Adrenal gland (tissue), 9 donors: ENCODE measurements at regions not wholly inside any gene's neighbourhood (a gene's known extent, or its start where the extent isn't known, plus 50 kb on each side); places are given as distances from the start of the nearest gene placed in this dataset.

Experiments
- DNase-seq, 7 donors: peaks; one replicate each; pipeline ENCODE4 v3.0.0-alpha.2; 2019 to 2020
- H3K27ac ChIP-seq, 5 donors: fragments of 200-600 bp; sonication (generic) in 4 of 5; 1 replicate in 3 of 5; 2 replicates in 2 of 5; pipeline versions ENCODE4 v1.5.1 to v1.8.0; 2016 to 2020; ENCODE audit warnings: mild to moderate bottlenecking in 1 of 5
- H3K27me3 ChIP-seq: fragments of 200-600 bp; 2 replicates; pipeline ENCODE4 v1.8.0; 2021
- H3K36me3 ChIP-seq, 2 donors: fragments of 200-600 bp; replicated peaks in 1 of 2; 1 replicate in 1 of 2; 2 replicates in 1 of 2; pipeline versions ENCODE4 v1.5.1 to v1.8.0; 2018 to 2022
- H3K4me1 ChIP-seq, 2 donors: fragments of 200-600 bp; replicated peaks in 1 of 2; 1 replicate in 1 of 2; 2 replicates in 1 of 2; pipeline versions ENCODE4 v1.5.1 to v1.8.0; 2018 to 2021
- H3K4me3 ChIP-seq, 4 donors: fragments of 200-600 bp; sonication (generic) in 3 of 4; one replicate each; pipeline ENCODE4 v1.5.1; 2016 to 2018
- H3K9me3 ChIP-seq, 3 donors: fragments of 200-600 bp; sonication (generic) in 1 of 3; replicated peaks in 1 of 3; 1 replicate in 2 of 3; 2 replicates in 1 of 3; pipeline versions ENCODE4 v1.5.1 to v1.8.0; 2016 to 2021
- CTCF ChIP-seq, 6 experiments: fragments of 450-650 bp in 4 of 6; fragments of 200-600 bp in 2 of 6; sonication (generic) in 1 of 6; IDR thresholded peaks; 1 replicate in 5 of 6; 2 replicates in 1 of 6; pipeline versions ENCODE4 v1.5.1 to v1.8.0; 2016 to 2021; ENCODE audit warnings: antibody characterized with exemption in 6 of 6, mild to moderate bottlenecking in 2 of 6, moderate library complexity in 1 of 6
- POLR2A ChIP-seq, 2 donors: fragments of 450-650 bp; IDR thresholded peaks; one replicate each; pipeline ENCODE4 v1.6.1; 2017; ENCODE audit warnings: antibody characterized with exemption in 2 of 2, mild to moderate bottlenecking in 2 of 2, moderate library complexity in 1 of 2
- WGBS, 4 donors: extraction: QIAGEN DNeasy Blood & Tissue Kit in 2 of 4; methylation state at CpG; one replicate each; pipeline versions ENCODE4 v1.1.5 to v1.1.7; 2013 to 2017; 5-methylcytosine and 5-hydroxymethylcytosine counted together
- intact Hi-C, 2 donors: fragments of 100-400 bp; cut with DNase I; formaldehyde crosslinking; loops; one replicate each; pipeline versions ENCODE4 v1.14.1 to v1.15.0; 2022 to 2023
- donor health status: healthy with polysubstance abuse.
- donor health status: Bipolar disorder and iron deficiency.
- donor health status: DM: yes; HTN: yes; CAD: no.
- donor health status: DM: no; HTN: no; CAD: no.
- donor health status: DM: no; HTN: no; CAD: no.

GRCh38 chr10:100670828-100671479, 74.4 kb upstream of the PAX2 start:
- peak in 4 of 7 donors; percentile 17 to 47 (median 34) for DNase-seq
- no peak overlapping the region for H3K27ac ChIP-seq
- no peaks in the 10 kb centered on the region for H3K4me1 ChIP-seq
- TF ChIP-seq CTCF (IDR thresholded peaks at IDR 0.05): peak in 4 of 6 experiments; percentile 6 to 83 (median 72)
- TF ChIP-seq POLR2A (IDR thresholded peaks at IDR 0.05): no peak
- H3K36me3 ChIP-seq: no peaks in the 10 kb centered on the region
- H3K4me3 ChIP-seq: no peak overlapping the region
- WGBS, 4 donors: 2 to 15% (median 6%) methylated on average over 4 to 54 of the region's 54 CpGs
- intact Hi-C loops: loop anchor here in 1 of 2 donors (5.0 kb wide), 1 partner anchor 71 kb away; no protein-coding TSS in a partner anchor
- H3K27me3 ChIP-seq: peaks cover 49% of the 10 kb centered on the region
- no peaks in the 10 kb centered on the region for H3K9me3 ChIP-seq

GRCh38 chr10:100672199-100672598, 73.2 kb upstream of the PAX2 start:
- no peak for DNase-seq
- H3K4me3 ChIP-seq: no peak overlapping the region
- H3K36me3 ChIP-seq: no peaks in the 10 kb centered on the region
- no peak overlapping the region for H3K27ac ChIP-seq
- H3K9me3 ChIP-seq: no peaks in the 10 kb centered on the region
- TF ChIP-seq POLR2A (IDR thresholded peaks at IDR 0.05) (no peak), CTCF (IDR thresholded peaks at IDR 0.05) (no peak)
- peaks cover 49% of the 10 kb centered on the region for H3K27me3 ChIP-seq
- no peaks in the 10 kb centered on the region for H3K4me1 ChIP-seq
- intact Hi-C loops: loop anchor here in 1 of 2 donors (5.0 kb wide), 1 partner anchor 70 kb away; no protein-coding TSS in a partner anchor
- WGBS, 4 donors: 79 to 89% (median 85%) methylated on average over 3 of the region's 3 CpGs

GRCh38 chr10:100677290-100677945, 68.0 kb upstream of the PAX2 start:
- no peak overlapping the region for H3K4me3 ChIP-seq
- H3K9me3 ChIP-seq: no peaks in the 10 kb centered on the region
- DNase-seq: no peak
- WGBS, 4 donors: 61 to 72% (median 67%) methylated on average over 6 of the region's 6 CpGs
- H3K27me3 ChIP-seq: peaks cover 47% of the 10 kb centered on the region
- no peaks in the 10 kb centered on the region for H3K4me1 ChIP-seq
- no peaks in the 10 kb centered on the region for H3K36me3 ChIP-seq
- TF ChIP-seq CTCF (IDR thresholded peaks at IDR 0.05) (no peak), POLR2A (IDR thresholded peaks at IDR 0.05) (no peak)
- H3K27ac ChIP-seq: no peak overlapping the region
- intact Hi-C loops: no loop called here

- Histone ChIP-seq H3K4me1 (no peaks in the 10 kb centered on the region), H3K36me3 (no peaks in the 10 kb centered on the region), H3K27ac (no peak overlapping the region), H3K4me3 (no peak overlapping the region), H3K9me3 (no peaks in the 10 kb centered on the region), H3K27me3 (peaks cover 44% of the 10 kb centered on the region)
- no peak for DNase-seq
- intact Hi-C loops: no loop called here
- 28 to 42% (median 32%) methylated on average over 3 of the region's 3 CpGs for WGBS, 4 donors
- TF ChIP-seq CTCF (IDR thresholded peaks at IDR 0.05): no peak
Measured at GRCh38 chr10:100679327-100679726, 66.1 kb upstream of the PAX2 start.
